ENCODE measurements at regions not wholly inside any gene's neighbourhood (a gene's known extent, or its start where the extent isn't known, plus 50 kb on each side); places are given as distances from the start of the nearest gene placed in this dataset.
"Not testable (repeated sequence)": the region's sequence is repeated elsewhere in the genome, so short reads cannot be mapped to it uniquely, and the experiment has no call there.

- FAIRE-seq (no peak), DNase-seq (ENCODE audit: insufficient read length, low spot score) (no peak)
Observed at GRCh38 chr12:83462419-83462818, 775.7 kb downstream of the TMTC2 start.

- DNase-seq (ENCODE audit: insufficient read length, low spot score) (no peak), FAIRE-seq (no peak)
Observed at GRCh38 chr12:83461336-83461935, 774.7 kb downstream of the TMTC2 start.

GRCh38 chr12:83451189-83451588 lies 764.5 kb downstream of the TMTC2 start:
- DNase-seq (ENCODE audit: insufficient read length, low spot score): no peak
- no peak for FAIRE-seq

GRCh38 chr12:83434600-83434999 lies 747.9 kb downstream of the TMTC2 start:
- no peak for FAIRE-seq
- DNase-seq (ENCODE audit: insufficient read length, low spot score): no peak

GRCh38 chr12:83432176-83432719 lies 745.5 kb downstream of the TMTC2 start:
- no peak for DNase-seq (ENCODE audit: insufficient read length, low spot score)
- FAIRE-seq: no peak

- not testable (repeated sequence) for FAIRE-seq; DNase-seq (ENCODE audit: insufficient read length, low spot score)
Observed at GRCh38 chr12:83427586-83428136, 741.0 kb downstream of the TMTC2 start.

GRCh38 chr12:83414981-83415380 lies 728.3 kb downstream of the TMTC2 start:
- DNase-seq (ENCODE audit: insufficient read length, low spot score) (no peak), FAIRE-seq (no peak)

- DNase-seq (ENCODE audit: insufficient read length, low spot score): no peak
Observed at GRCh38 chr12:83408851-83409250, 722.1 kb downstream of the TMTC2 start.

GRCh38 chr12:83408146-83408545 lies 721.4 kb downstream of the TMTC2 start:
- no peak for DNase-seq (ENCODE audit: insufficient read length, low spot score)

More at GRCh38 chr12:83408851-83409250, 722.1 kb downstream of the TMTC2 start:
- no peak for FAIRE-seq

GRCh38 chr12:83404521-83404920 lies 717.8 kb downstream of the TMTC2 start:
- FAIRE-seq (no peak), DNase-seq (ENCODE audit: insufficient read length, low spot score) (no peak)

More at GRCh38 chr12:83408146-83408545, 721.4 kb downstream of the TMTC2 start:
- no peak for FAIRE-seq

GRCh38 chr12:83390186-83390585 lies 703.5 kb downstream of the TMTC2 start:
- FAIRE-seq (no peak), DNase-seq (ENCODE audit: insufficient read length, low spot score) (no peak)

GRCh38 chr12:83389237-83389996 lies 702.7 kb downstream of the TMTC2 start:
- FAIRE-seq: no peak
- DNase-seq (ENCODE audit: insufficient read length, low spot score): no peak

GRCh38 chr12:83388551-83388950 lies 701.8 kb downstream of the TMTC2 start:
- no peak for DNase-seq (ENCODE audit: insufficient read length, low spot score)
- no peak for FAIRE-seq

GRCh38 chr12:83386527-83387264 lies 700.0 kb downstream of the TMTC2 start:
- FAIRE-seq: no peak
- no peak for DNase-seq (ENCODE audit: insufficient read length, low spot score)

GRCh38 chr12:83378186-83378727 lies 691.6 kb downstream of the TMTC2 start:
- FAIRE-seq (no peak), DNase-seq (ENCODE audit: insufficient read length, low spot score) (no peak)

- FAIRE-seq (no peak), DNase-seq (ENCODE audit: insufficient read length, low spot score) (no peak)
Observed at GRCh38 chr12:83365317-83365716, 678.6 kb downstream of the TMTC2 start.

- FAIRE-seq (no peak), DNase-seq (ENCODE audit: insufficient read length, low spot score) (no peak)
Observed at GRCh38 chr12:83361475-83361874, 674.8 kb downstream of the TMTC2 start.

GRCh38 chr12:83361071-83361470 lies 674.4 kb downstream of the TMTC2 start:
- DNase-seq (ENCODE audit: insufficient read length, low spot score): no peak
- no peak for FAIRE-seq

- FAIRE-seq (no peak), DNase-seq (ENCODE audit: insufficient read length, low spot score) (no peak)
Observed at GRCh38 chr12:83349907-83350611, 663.4 kb downstream of the TMTC2 start.

GRCh38 chr12:83346333-83346732 lies 659.6 kb downstream of the TMTC2 start:
- FAIRE-seq: no peak
- no peak for DNase-seq (ENCODE audit: insufficient read length, low spot score)
